Thyroid gland (tissue), 4 donors: ENCODE measurements at regions not wholly inside any gene's neighbourhood (a gene's known extent, or its start where the extent isn't known, plus 50 kb on each side); places are given as distances from the start of the nearest gene placed in this dataset.

Experiments
- CTCF ChIP-seq, 6 experiments: fragments of 200-600 bp in 3 of 6; fragments of 450-650 bp in 3 of 6; sonication (generic) in 3 of 6; IDR thresholded peaks; one replicate each; pipeline ENCODE4 v1.5.1; 2016 to 2019; ENCODE audit warnings: antibody characterized with exemption in 6 of 6, mild to moderate bottlenecking in 2 of 6, inconsistent platforms in 1 of 6, moderate library complexity in 1 of 6
- POLR2A ChIP-seq, 2 donors: fragments of 450-650 bp; IDR thresholded peaks; one replicate each; pipeline ENCODE4 v1.6.1; 2017; ENCODE audit warnings: antibody characterized with exemption in 2 of 2, mild to moderate bottlenecking in 2 of 2, moderate library complexity in 1 of 2

GRCh38 chr16:73157861-73158260, 109.9 kb upstream of the ZFHX3 start:
- TF ChIP-seq CTCF (IDR thresholded peaks at IDR 0.05) = no peak
- TF ChIP-seq POLR2A (IDR thresholded peaks at IDR 0.05) = no peak
